Keratinocyte (primary cell): ENCODE measurements at regions not wholly inside any gene's neighbourhood (a gene's known extent, or its start where the extent isn't known, plus 50 kb on each side); places are given as distances from the start of the nearest gene placed in this dataset.

Experiments used
- CTCF ChIP-seq, 3 experiments: IDR thresholded peaks in 1 of 3; conservative IDR thresholded peaks in 1 of 3; optimal IDR thresholded peaks in 1 of 3; 2 replicates in 2 of 3; 3 replicates in 1 of 3; pipeline versions ENCODE3 to v1.5.1; 2011; ENCODE audit warnings: low read length in 3 of 3, mild to moderate bottlenecking in 3 of 3, moderate library complexity in 2 of 3, control low read depth in 1 of 3, inconsistent platforms in 1 of 3; ENCODE audit not compliant: insufficient read depth in 2 of 3; ENCODE audit errors: extremely low read depth in 1 of 3
- EZH2 ChIP-seq: IDR thresholded peaks from one replicate; pipeline ENCODE4 v1.6.1; 2012; ENCODE audit warnings: inconsistent platforms, mild to moderate bottlenecking, low read length, moderate library complexity

DNA sequence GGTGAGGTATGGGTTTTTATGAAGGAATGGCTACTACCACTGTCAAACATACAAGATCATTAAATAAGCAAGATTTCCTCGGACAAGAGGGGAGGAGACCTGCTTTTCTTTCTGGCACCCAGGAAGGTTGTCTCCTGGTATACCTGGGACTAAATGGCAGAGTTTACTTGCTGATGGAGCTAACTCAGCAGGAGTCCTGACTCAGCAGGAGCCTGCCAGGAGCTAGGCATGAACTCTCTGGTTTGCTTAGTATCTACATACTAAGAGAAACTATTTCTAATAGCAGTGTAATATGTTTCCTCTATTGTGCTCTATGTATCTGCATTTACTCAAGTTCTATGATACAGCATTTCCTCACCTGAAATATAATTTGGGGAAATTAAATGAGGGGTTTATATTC is 404.2 kb downstream of the RSL24D1 start:
- TF ChIP-seq CTCF (optimal IDR thresholded peaks at IDR 0.05 in 1 of 3, IDR thresholded peaks at IDR 0.05 in 1 of 3, conservative IDR thresholded peaks at IDR 0.05 in 1 of 3; ENCODE audit: extremely low read depth in 1 of 3, insufficient read depth in 2 of 3, low read length in 3 of 3) (no peak), EZH2 (no peak)
